ENCODE measurements at regions not wholly inside any gene's neighbourhood (a gene's known extent, or its start where the extent isn't known, plus 50 kb on each side); places are given as distances from the start of the nearest gene placed in this dataset.

DNA sequence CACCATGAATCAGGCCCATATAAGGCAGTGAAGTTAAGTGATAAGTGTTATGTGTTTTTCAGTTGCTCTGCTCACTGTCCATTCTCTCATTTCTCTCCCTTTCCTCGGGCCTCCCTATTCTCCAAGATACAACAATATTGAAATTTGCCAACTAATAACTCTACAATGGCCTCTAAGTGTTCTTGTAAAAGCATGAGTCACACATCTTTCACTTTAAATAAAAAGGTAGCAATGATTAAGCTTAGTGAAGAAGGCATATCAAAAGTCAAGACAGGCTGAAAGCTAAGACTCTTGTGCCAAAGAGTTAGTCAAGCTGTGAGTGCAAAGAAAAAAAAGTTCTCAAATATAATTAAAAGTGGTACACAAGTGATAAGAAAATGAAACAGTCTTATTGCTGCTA, 675.4 kb downstream of the OTOL1 start:
- H3K4me3 ChIP-seq = no peak overlapping the region
- no peak for DNase-seq
- no peaks in the 10 kb centered on the region for H3K36me3 ChIP-seq
- H3K27me3 ChIP-seq = no peaks in the 10 kb centered on the region
- no peaks in the 10 kb centered on the region for H3K9me3 ChIP-seq (replicated peaks)
- no peak overlapping the region for H3K27ac ChIP-seq
- no peaks in the 10 kb centered on the region for H3K4me1 ChIP-seq

DNA sequence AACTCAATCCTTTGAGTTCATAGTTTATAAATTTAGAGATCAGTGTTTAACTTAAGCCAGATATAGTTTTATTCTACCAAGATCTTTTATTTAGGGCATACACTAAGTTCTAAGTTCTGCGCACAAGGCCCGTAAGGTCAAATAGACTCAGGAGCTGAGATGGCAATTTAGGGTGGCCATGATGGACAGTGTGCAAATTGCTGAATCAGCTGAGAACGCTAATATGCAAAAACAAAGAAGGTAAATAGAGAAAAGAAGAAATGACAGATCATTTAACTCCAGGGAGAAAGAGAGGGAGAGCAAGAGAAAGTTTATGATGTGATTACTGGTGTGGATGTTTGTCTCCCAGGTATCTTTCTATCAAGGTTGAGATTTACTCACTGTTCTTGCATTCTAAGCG, 678.5 kb downstream of the OTOL1 start:
- no peak for DNase-seq
- Histone ChIP-seq H3K4me1 (no peaks in the 10 kb centered on the region), H3K36me3 (no peaks in the 10 kb centered on the region), H3K9me3 (replicated peaks) (no peaks in the 10 kb centered on the region), H3K27ac (no peak overlapping the region), H3K27me3 (no peaks in the 10 kb centered on the region), H3K4me3 (no peak overlapping the region)

DNA sequence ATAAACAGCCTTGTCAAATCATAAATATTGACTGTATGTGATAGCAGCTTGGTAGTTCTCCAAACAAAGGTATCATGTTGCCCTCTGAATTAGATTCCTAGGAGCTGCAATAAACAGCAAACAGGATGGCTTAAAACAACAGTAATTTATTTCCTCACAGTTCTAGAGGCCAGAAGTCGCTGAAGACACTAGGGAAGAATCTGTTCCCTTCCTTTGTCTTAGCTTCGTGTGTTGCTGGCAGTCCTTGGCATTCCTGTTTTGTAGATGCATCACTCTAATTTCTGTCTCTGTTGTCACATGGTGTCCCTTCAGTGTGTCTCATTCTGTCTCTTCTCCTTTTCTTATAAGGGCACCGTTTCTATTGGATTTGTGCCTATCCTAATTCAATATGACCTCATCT, 679.3 kb downstream of the OTOL1 start:
- no peaks in the 10 kb centered on the region for H3K27me3 ChIP-seq
- no peaks in the 10 kb centered on the region for H3K9me3 ChIP-seq (replicated peaks)
- no peak for DNase-seq
- no peak overlapping the region for H3K4me3 ChIP-seq
- H3K27ac ChIP-seq = no peak overlapping the region
- H3K4me1 ChIP-seq = no peaks in the 10 kb centered on the region
- H3K36me3 ChIP-seq = no peaks in the 10 kb centered on the region

DNA sequence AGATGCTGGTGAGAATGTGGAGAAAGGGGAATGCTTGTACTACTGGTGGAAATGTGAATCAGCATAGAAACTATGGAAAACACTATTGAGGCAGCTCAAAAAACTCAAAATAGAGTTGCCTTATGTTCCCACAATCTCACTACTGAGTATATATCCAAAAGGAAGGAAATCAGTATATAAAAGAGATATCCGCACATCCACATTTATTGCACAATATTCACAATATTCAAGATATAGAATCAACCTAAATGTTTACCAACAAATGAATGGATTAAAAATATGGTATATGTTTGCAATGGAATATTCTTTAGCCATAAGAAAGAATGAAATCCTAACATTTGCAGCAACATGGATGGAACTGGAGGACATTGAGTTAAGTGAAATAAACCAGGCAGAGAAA, 686.8 kb downstream of the OTOL1 start:
- Histone ChIP-seq H3K27me3 (no peaks in the 10 kb centered on the region), H3K36me3 (no peaks in the 10 kb centered on the region), H3K27ac (no peak overlapping the region), H3K4me3 (no peak overlapping the region), H3K4me1 (no peaks in the 10 kb centered on the region), H3K9me3 (replicated peaks) (no peaks in the 10 kb centered on the region; the same call in 1 of the 2 replicates)
- DNase-seq = no peak

DNA sequence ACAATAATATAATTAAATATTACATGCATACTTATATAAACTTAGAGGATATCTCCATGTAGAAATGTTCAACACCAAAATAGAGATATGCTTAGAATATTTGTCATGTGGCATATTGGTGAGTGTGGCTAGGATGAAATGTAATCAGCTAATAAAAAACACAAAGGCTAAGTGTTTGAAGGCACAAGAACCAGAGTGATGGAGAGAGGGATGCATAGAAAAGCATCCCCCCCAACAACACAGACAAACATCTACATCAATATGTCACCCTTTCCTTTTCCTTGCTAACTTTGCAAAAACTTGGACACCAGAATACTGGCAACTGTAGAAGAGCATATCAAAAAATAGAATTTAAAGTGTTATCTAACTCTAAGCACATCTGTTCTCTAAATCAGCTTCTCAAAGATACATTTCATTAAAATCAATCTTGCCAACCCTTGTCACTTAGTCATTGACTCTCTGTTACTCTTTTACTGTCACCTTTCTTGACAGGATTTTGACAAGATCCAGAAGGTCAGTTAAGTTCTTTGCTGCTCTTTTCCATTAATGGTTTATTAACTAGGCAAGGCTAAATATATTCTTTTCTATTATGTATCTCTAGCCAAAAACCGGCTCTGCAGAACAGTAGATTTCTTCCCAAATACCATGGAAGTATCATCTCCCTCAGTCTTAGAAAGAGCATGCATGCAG, 695.9 kb downstream of the OTOL1 start:
- no peak overlapping the region for H3K4me3 ChIP-seq
- DNase-seq = no peak
- H3K9me3 ChIP-seq (replicated peaks) = no peaks in the 10 kb centered on the region
- no peaks in the 10 kb centered on the region for H3K27me3 ChIP-seq
- H3K36me3 ChIP-seq = no peaks in the 10 kb centered on the region
- H3K4me1 ChIP-seq = no peaks in the 10 kb centered on the region
- H3K27ac ChIP-seq = no peak overlapping the region

DNA sequence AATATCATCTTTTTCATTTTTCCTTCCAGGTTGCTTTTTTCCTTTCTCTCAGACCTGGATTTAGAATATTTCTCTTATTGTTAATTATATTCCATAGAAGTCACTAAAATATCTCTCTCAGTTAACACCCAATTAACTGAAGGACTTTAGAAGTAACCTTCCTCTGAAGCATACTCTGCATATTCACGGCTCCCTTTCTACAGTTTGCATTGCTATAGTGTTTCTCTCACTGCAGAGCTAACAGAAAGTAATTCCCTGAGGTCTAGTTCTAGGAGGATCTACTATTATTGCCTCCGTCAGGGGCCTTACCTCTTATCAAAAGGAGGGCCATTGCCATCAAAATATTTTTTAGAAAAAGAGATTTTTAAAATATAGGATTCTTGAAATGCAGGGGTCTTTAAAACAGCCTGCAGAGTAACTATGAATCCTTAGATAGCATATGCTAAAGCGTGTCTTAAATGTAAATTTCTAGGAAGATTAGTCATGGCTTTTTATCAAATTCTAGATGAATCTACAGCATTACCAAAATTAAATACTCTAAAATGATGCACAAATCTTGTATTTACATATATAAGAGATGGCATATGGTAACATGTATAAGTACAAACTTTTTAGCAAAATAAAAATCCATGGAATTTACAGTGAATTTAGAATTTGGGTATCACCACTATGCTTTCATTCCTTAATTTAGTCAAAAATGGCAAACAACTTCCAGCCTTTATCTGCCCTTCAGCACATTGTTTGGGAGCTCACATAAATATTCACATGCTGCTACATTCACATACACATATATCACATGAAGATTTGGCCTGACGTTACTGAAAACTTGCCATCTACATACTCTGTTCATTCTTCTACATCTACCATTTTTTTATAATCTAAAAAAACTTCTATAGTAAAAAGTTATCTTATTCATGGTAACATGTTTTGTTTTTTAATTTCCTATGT, 696.8 kb downstream of the OTOL1 start:
- H3K27me3 ChIP-seq = no peaks in the 10 kb centered on the region
- H3K9me3 ChIP-seq (replicated peaks) = no peaks in the 10 kb centered on the region
- H3K4me1 ChIP-seq = no peaks in the 10 kb centered on the region
- H3K4me3 ChIP-seq = no peak overlapping the region
- H3K36me3 ChIP-seq = no peaks in the 10 kb centered on the region
- no peak for DNase-seq
- H3K27ac ChIP-seq = no peak overlapping the region

DNA sequence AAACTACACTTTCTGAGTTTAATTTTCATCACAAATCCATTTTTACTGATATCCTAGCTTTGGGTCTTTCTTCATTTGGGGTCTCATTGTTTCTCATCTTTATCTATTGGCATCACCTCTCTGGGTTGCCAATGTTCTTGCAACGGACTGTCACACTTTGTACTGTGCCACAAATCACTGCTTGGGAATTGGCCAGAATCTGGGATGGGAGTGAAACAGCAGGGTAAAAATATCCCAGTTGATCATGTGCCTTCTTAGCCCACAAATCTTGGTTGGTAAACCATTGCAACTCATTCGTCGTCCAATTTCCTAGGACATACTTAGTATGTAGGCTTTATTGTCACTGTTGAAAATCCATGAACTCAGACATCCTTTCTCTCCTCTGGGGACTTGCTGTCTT, 698.5 kb downstream of the OTOL1 start:
- Histone ChIP-seq H3K27me3 (no peaks in the 10 kb centered on the region), H3K36me3 (no peaks in the 10 kb centered on the region), H3K4me1 (no peaks in the 10 kb centered on the region), H3K9me3 (replicated peaks) (no peaks in the 10 kb centered on the region), H3K4me3 (no peak overlapping the region), H3K27ac (no peak overlapping the region)
- DNase-seq = no peak

DNA sequence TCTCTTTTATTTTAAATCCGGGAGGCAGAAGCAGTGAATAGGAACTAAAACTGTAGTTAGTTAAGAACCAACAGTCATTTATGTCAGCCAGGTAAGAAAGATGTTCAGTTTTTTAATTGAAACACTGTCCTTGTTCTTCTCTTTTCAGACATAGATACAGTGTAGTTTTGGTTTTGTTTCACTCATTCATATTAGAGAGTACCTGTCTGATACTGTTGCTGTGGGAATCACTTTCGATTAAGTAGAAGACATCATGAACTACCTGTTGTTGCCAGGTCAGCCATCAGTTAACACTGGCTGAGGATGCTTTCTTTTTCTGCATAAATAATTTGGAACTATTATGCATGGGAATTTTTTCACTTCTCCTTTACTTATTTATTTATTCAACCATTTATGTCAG, 700.4 kb downstream of the OTOL1 start:
- H3K27me3 ChIP-seq = no peaks in the 10 kb centered on the region
- no peaks in the 10 kb centered on the region for H3K36me3 ChIP-seq
- no peak overlapping the region for H3K4me3 ChIP-seq
- no peak overlapping the region for H3K27ac ChIP-seq
- H3K9me3 ChIP-seq (replicated peaks) = no peaks in the 10 kb centered on the region
- H3K4me1 ChIP-seq = no peaks in the 10 kb centered on the region
- no peak for DNase-seq

DNA sequence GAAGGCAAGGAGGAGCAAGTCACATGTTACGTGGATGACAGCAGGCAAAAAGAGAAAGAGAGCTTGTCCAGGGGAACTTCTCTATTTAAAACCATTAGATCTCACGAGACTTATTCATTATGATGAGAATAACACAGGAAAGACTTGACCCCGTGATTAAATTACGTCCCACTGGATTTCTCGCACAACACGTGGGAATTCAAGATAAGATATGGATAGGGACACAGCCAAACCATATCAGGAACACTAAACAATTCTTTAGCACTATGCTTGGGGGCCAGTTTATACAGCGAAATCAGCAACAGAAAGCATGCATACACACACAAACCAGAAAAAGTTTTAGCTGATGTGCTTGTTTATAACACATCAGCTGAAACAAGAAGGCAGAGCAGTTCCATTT, 704.2 kb downstream of the OTOL1 start:
- Histone ChIP-seq H3K4me3 (no peak overlapping the region), H3K36me3 (no peaks in the 10 kb centered on the region), H3K27ac (no peak overlapping the region), H3K9me3 (replicated peaks) (no peaks in the 10 kb centered on the region), H3K27me3 (no peaks in the 10 kb centered on the region), H3K4me1 (no peaks in the 10 kb centered on the region)
- DNase-seq = no peak

DNA sequence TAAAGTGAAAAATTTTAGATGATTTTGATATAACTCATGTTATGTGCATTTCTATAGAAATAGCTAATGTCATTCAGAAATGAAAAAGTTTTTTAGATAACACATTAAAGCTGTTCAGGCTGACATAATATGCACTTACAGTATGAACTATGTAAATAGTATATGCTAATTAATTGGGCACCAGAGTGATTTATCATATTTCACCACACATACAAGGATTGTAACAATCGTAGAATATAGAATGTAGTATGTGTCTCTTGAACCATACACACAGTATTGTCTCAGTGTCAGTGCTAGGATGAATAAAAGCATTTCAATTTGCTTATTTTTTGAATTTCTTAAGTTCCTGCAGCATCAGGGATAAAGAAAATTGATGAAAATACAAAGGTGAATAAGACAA, 710.0 kb downstream of the OTOL1 start:
- H3K27me3 ChIP-seq = no peaks in the 10 kb centered on the region
- no peaks in the 10 kb centered on the region for H3K9me3 ChIP-seq (replicated peaks)
- DNase-seq = no peak
- no peak overlapping the region for H3K27ac ChIP-seq
- H3K4me1 ChIP-seq = no peaks in the 10 kb centered on the region
- no peak overlapping the region for H3K4me3 ChIP-seq
- no peaks in the 10 kb centered on the region for H3K36me3 ChIP-seq

DNA sequence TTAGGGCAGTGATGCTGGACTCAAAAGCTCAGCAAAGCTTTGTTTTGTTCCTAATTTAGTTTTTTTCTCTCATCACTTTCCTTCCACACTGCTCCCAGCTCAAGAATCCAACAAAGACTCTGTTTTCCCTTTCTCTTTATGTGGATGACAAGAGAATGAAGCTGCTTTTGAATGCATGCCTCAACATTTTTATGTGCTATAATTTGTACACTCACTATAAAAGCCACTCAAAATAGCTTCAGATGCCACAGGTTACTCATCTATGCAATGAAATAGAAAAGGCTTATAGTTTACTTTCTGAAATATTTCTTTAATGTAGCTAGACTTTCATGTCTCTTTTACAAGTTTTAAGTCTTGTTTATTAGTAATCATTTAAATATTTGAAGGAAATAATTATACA, 714.9 kb downstream of the OTOL1 start:
- no peak for DNase-seq
- H3K4me3 ChIP-seq = no peak overlapping the region

DNA sequence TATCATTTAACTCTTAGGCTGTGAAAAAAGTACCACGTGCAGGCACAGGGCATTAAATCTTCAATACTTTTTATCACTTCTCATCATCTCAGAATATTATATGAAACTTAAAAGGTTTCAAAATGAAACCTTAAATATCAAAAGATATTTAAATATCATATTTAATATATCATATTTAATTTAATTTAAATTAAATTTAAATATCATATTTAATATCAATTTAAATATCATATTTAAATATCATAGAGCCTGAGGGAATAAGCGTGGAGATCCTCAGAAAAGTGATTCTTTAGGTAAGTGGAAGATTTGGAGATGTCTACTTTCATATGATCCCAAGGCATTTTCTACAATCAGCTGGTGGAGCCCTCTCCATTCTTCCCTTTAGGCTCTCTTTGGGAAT, 716.6 kb downstream of the OTOL1 start:
- Histone ChIP-seq H3K27ac (no peak overlapping the region), H3K4me1 (no peaks in the 10 kb centered on the region), H3K4me3 (no peak overlapping the region), H3K9me3 (replicated peaks) (no peaks in the 10 kb centered on the region), H3K27me3 (no peaks in the 10 kb centered on the region), H3K36me3 (no peaks in the 10 kb centered on the region)
- DNase-seq = no peak

More for the DNA sequence above, 714.9 kb downstream of the OTOL1 start:
- Histone ChIP-seq H3K27ac (no peak overlapping the region), H3K36me3 (no peaks in the 10 kb centered on the region), H3K27me3 (no peaks in the 10 kb centered on the region), H3K9me3 (replicated peaks) (no peaks in the 10 kb centered on the region), H3K4me1 (no peaks in the 10 kb centered on the region)

DNA sequence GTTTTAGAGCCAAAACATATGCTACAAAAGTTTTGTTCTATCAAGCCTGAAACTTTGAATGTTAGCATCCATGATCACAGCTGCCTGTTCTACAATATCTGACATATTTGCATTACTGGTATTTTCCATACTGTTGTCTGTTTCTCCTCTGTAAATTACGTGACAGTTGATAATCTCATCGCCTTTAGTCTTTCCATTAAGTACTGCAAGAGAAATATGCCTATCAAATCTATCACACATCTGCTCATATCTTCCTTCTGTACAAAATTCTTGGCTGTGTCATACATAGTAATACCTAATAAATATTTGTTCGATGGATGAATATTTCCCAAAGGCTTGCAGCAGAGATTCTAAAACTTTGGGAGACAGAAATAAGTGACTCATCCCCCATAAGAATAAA, 717.3 kb downstream of the OTOL1 start:
- H3K27ac ChIP-seq = no peak overlapping the region
- H3K9me3 ChIP-seq (replicated peaks) = no peaks in the 10 kb centered on the region
- H3K36me3 ChIP-seq = no peaks in the 10 kb centered on the region
- no peaks in the 10 kb centered on the region for H3K4me1 ChIP-seq
- H3K27me3 ChIP-seq = no peaks in the 10 kb centered on the region
- H3K4me3 ChIP-seq = no peak overlapping the region
- DNase-seq = no peak

DNA sequence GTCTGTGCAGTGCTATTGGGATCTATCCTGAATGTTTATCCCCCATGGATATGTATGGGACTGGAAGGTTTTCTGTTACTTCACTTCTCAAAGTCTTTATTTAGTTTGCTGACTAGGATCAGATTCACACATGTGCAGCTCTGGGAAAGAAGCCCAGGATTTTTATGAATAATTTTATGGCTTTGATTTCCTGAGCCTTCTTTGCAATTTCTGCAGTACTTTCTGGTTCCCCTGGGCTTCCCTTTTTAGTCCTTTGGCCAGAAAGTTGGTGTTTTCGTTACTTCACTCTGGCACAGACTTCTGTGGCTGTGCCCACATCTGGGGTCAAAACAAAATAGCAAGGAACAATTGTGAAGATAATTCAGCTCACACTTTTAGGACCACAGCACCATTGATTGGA, 721.0 kb downstream of the OTOL1 start:
- Histone ChIP-seq H3K4me3 (no peak overlapping the region), H3K36me3 (no peaks in the 10 kb centered on the region), H3K9me3 (replicated peaks) (no peaks in the 10 kb centered on the region), H3K27me3 (no peaks in the 10 kb centered on the region), H3K27ac (no peak overlapping the region), H3K4me1 (no peaks in the 10 kb centered on the region)
- DNase-seq = no peak

DNA sequence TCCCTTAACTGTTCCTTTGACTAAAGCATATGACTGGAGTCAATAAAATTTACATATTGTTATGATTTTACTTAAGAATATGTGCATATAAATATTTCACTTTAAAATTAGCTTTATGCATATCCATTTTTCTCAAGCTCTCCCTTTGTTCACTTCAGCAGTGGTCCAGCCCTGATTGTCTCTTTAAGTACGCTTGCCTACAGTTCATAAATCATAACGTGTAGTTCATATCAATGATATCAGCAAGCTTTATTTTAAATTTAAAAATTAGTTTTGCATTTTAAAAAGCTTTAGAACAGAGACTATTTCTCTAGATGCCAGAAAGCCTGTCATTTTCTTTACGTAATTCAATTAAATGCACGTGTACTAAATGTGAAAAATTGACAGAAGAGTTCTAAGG, 721.9 kb downstream of the OTOL1 start:
- Histone ChIP-seq H3K9me3 (replicated peaks) (no peaks in the 10 kb centered on the region), H3K27ac (no peak overlapping the region), H3K27me3 (no peaks in the 10 kb centered on the region), H3K36me3 (no peaks in the 10 kb centered on the region), H3K4me3 (no peak overlapping the region), H3K4me1 (no peaks in the 10 kb centered on the region)
- no peak for DNase-seq

DNA sequence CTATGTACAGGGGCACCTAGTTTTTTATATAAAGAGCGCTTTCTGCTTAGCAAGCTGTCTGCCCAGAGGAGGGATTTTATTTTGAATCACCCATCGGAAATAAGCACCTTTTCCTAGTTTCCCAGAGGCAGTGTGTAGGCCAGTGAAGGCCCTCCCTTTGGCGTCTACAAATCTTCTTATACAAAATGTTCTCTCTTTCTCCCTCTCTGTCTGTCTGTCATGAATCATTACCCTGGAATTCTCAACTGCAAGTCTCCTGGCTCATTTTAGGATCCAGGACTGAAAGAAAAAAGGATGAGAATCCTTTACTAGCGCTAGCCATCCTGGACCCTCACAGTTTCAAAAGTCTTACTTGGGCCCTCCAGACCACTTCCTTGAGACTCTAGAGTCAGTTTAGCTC, 728.1 kb downstream of the OTOL1 start:
- Histone ChIP-seq H3K27ac (no peak overlapping the region), H3K4me1 (no peaks in the 10 kb centered on the region), H3K9me3 (replicated peaks) (no peaks in the 10 kb centered on the region), H3K27me3 (no peaks in the 10 kb centered on the region), H3K36me3 (no peaks in the 10 kb centered on the region), H3K4me3 (no peak overlapping the region)
- no peak for DNase-seq
